ENCODE measurements at regions not wholly inside any gene's neighbourhood (a gene's known extent, or its start where the extent isn't known, plus 50 kb on each side); places are given as distances from the start of the nearest gene placed in this dataset.

GRCh38 chrX:1717373-1717772, 102.5 kb downstream of the ASMT start:
- TF ChIP-seq, protein P1, sequence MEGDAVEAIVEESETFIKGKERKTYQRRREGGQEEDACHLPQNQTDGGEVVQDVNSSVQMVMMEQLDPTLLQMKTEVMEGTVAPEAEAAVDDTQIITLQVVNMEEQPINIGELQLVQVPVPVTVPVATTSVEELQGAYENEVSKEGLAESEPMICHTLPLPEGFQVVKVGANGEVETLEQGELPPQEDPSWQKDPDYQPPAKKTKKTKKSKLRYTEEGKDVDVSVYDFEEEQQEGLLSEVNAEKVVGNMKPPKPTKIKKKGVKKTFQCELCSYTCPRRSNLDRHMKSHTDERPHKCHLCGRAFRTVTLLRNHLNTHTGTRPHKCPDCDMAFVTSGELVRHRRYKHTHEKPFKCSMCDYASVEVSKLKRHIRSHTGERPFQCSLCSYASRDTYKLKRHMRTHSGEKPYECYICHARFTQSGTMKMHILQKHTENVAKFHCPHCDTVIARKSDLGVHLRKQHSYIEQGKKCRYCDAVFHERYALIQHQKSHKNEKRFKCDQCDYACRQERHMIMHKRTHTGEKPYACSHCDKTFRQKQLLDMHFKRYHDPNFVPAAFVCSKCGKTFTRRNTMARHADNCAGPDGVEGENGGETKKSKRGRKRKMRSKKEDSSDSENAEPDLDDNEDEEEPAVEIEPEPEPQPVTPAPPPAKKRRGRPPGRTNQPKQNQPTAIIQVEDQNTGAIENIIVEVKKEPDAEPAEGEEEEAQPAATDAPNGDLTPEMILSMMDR (conservative IDR thresholded peaks at IDR 0.05; ENCODE audit: low read length) = no peak
- TF ChIP-seq EZH2phosphoT487 (IDR thresholded peaks at IDR 0.05; ENCODE audit: borderline replicate concordance) = no peak

Measured in Loucy (cell line).